ENCODE measurements at regions not wholly inside any gene's neighbourhood (a gene's known extent, or its start where the extent isn't known, plus 50 kb on each side); places are given as distances from the start of the nearest gene placed in this dataset.

GRCh38 chr9:7591501-7591900, 208.1 kb downstream of the DMAC1 start:
- Histone ChIP-seq H3K4me3 (replicated peaks in 1 of 3; ENCODE audit: insufficient read depth in 1 of 3, low read depth in 2 of 3, low read length in 3 of 3) (no peak overlapping the region), H3K4me1 (ENCODE audit: insufficient read depth, low read length) (no peaks in the 10 kb centered on the region), H3K9me3 (ENCODE audit: low read length) (no peaks in the 10 kb centered on the region), H3K79me2 (ENCODE audit: insufficient read depth, low read length) (no peaks in the 10 kb centered on the region), H2AFZ (ENCODE audit: low read length) (no peak overlapping the region), H3K27ac (ENCODE audit: extremely low read length, insufficient read depth, low read length) (no peak overlapping the region), H3K27me3 (ENCODE audit: control insufficient read depth in 1 of 2, insufficient read depth in 2 of 2, low read length in 2 of 2) (no peaks in the 10 kb centered on the region), H3K36me3 (replicated peaks in 1 of 2; ENCODE audit: control insufficient read depth in 1 of 2, insufficient read depth in 2 of 2, low read length in 2 of 2) (no peaks in the 10 kb centered on the region), H4K20me1 (ENCODE audit: insufficient read depth, low read length) (no peaks in the 10 kb centered on the region; the same call in 1 of the 2 replicates), H3K4me2 (ENCODE audit: low read depth, low read length) (no peak overlapping the region), H3K9ac (ENCODE audit: insufficient read depth, low read depth, low read length) (no peak overlapping the region)
- DNase-seq (ENCODE audit: low spot score) = no peak
- POLR2A ChIA-PET = no interaction called here
- intact Hi-C loops (cut with micrococcal nuclease; ENCODE audit: unreplicated experiment) (no loop called here), in situ Hi-C loops (cut with HindIII; ENCODE audit: extremely low pct_ligation_motif_present, low pct_unique_long_range_greater_than_20kb) (no loop called here)
- CTCF ChIA-PET (ENCODE audit: low intra/inter-chr PET ratio, low total read pairs) = no interaction called here
- TF ChIP-seq HCFC1 (IDR thresholded peaks at IDR 0.05; ENCODE audit: low read depth, low read length) (no peak), ZFP91 (CRISPR knock-in tag; IDR thresholded peaks at IDR 0.05; ENCODE audit: borderline replicate concordance) (no peak), ZNF639 (CRISPR knock-in tag; conservative IDR thresholded peaks at IDR 0.05) (no peak), ZNF570 (CRISPR knock-in tag; IDR thresholded peaks at IDR 0.05; ENCODE audit: borderline replicate concordance) (no peak), MAFK (conservative IDR thresholded peaks at IDR 0.05 in 1 of 2, IDR thresholded peaks at IDR 0.05 in 1 of 2; ENCODE audit: low read length in 2 of 2) (peak; percentile 68 to 84; a peak in 3 of 4 replicates), ZNF687 (CRISPR knock-in tag; IDR thresholded peaks at IDR 0.05) (no peak), ZNF530 (CRISPR knock-in tag; IDR thresholded peaks at IDR 0.05; ENCODE audit: low read depth) (no peak), CBX1 (IDR thresholded peaks at IDR 0.05; ENCODE audit: low read depth) (no peak), MAFF (IDR thresholded peaks at IDR 0.05; ENCODE audit: low read depth, low read length) (peak; percentile 82), ETS1 (CRISPR knock-in tag; IDR thresholded peaks at IDR 0.05) (no peak)
- WGBS (ENCODE audit: low lambda C conversion rate) = 2% methylated on average over 2 of the region's 2 CpGs
- ATAC-seq = no peak
- no TSS peak for BruUV-seq (replicated peaks)
- no peak for FAIRE-seq

Data from HepG2 (cell line).